GM19238 (cell line): ENCODE measurements at regions not wholly inside any gene's neighbourhood (a gene's known extent, or its start where the extent isn't known, plus 50 kb on each side); places are given as distances from the start of the nearest gene placed in this dataset.
"Not testable (repeated sequence)": the region's sequence is repeated elsewhere in the genome, so short reads cannot be mapped to it uniquely, and the experiment has no call there.

Source experiments
- DNase-seq: peaks from one replicate; pipeline ENCODE4 v3.0.0; 2011; ENCODE audit warnings: low spot score; ENCODE audit not compliant: insufficient read length

- DNase-seq, result no peak
Measured at GRCh38 chr15:95629503-95630168, 700.9 kb upstream of the NR2F2 start.

- DNase-seq, result no peak
Measured at GRCh38 chr15:95630683-95631082, 699.8 kb upstream of the NR2F2 start.

DNA sequence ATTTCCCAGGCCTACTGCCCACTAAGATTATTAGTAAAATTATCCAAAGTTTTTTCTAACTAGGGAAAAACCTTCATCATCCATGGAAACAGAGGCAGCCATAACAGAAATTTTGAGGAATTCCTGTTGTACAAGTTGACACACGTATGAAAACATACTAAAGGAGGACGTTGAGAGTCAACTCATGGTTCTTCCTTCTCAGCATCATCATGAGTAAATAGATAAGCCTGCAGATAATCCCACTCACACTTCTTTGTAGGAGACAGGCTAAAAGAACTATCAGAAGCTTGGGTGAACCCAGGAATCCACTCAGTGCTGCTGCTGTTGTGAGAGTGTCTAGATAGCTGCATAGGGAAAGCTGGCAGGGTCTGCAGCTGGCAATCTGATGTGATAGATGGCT lies 694.8 kb upstream of the NR2F2 start:
- no peak for DNase-seq

DNA sequence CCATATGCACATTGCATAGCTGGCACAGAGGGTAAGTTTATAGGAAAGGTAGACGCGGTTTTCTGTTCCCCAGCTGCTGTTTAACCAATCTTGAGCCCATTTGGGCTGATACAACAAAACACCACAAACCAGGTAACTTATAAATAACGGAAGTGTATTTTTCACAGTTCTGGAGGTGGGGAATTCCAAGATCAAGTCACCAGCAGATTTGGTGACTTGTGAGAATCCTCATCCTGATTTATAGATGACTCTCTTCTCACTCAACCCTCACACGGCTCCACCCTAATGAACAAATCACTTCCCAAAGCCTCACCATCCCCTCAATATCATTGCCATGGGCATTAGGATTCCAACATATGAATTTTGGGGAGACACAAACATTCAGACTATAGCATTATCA lies 694.4 kb upstream of the NR2F2 start:
- no peak for DNase-seq

- not testable (repeated sequence) for DNase-seq
Measured at GRCh38 chr15:95637234-95637633, 693.3 kb upstream of the NR2F2 start.

GRCh38 chr15:95639208-95639607 lies 691.3 kb upstream of the NR2F2 start:
- no peak for DNase-seq

GRCh38 chr15:95644100-95644875 lies 686.2 kb upstream of the NR2F2 start:
- no peak for DNase-seq

- DNase-seq, result no peak
Measured at GRCh38 chr15:95645791-95646338, 684.6 kb upstream of the NR2F2 start.

- DNase-seq, result no peak
Measured at GRCh38 chr15:95646484-95647273, 683.8 kb upstream of the NR2F2 start.

DNA sequence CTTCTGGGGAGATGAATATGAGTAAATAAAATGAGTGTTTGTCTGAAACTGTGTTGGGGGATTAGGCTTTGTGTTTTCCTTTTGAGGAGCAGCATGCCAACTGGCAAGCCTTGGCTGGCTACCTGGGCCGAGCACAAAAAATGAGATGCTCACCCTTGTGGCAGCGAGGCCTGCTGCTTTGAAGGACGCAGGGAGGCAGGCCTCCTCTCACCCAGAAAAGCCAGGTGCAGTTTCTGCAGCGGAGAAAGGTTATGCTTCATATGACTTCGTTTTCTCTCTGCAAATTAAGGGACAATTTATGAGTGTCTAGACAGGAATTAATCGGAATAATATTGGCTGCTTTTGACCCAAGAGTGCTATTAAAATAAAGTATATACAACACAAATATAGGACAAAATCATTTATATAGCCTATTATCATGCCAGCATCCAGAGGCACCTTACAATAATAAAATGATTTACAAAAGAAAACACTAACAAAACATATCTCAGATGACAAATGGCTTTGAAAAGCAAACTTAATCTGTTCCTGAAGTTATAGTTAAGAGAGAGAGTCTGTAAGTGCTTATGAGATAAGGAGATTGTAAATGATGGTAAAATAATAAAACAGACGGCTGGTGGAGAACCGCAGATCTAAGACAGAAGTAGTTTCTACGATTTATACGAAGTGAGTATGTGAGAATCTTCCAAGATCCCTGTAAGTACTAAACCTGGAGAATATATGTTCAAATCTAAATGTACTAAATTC lies 682.8 kb upstream of the NR2F2 start:
- no peak for DNase-seq

DNA sequence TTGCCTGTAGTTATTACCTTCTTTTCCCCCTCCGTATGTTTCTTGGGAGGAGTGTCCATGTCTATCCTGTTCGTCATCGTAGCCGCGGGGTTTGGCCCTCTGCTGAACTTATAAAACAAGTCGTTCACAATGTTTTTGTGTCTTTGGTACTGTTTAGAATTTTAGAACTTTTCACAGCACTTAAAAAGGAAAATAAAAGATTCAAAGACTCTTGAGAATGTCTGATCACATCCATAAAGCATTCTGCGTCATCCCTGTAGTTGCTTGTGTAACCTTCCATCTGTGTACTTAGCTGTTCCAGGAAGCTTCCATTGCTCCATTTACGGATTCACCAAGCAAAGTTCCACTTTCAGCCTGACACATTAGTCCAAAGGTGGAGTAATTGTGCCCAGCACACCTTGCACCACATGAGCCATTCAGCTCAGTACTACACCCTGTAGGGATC lies 677.1 kb upstream of the NR2F2 start:
- no peak for DNase-seq

DNA sequence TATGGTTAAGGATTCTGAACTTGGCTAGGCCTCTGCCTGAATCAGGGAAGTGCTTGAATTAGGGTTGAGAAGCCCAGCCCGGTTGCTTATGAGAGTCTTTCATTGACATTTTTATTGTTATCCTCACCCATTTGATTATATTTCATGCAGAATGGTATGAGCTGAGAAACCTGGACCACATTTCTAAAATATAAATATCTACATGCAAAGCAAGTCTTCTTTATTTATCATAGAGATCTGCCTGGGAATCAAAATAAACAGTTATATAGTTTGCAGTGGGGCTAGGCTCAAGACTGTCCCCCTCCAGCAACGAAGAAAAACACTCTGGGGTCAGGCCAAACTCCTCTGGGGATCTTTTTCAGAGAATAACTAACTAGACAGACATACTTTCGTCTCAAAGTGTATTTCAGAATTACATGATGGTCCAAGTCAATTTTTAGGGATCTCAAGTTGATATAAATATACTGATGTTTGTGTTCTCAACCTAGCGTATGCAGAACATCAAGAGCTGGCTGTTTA lies 675.4 kb upstream of the NR2F2 start:
- DNase-seq, result no peak

DNA sequence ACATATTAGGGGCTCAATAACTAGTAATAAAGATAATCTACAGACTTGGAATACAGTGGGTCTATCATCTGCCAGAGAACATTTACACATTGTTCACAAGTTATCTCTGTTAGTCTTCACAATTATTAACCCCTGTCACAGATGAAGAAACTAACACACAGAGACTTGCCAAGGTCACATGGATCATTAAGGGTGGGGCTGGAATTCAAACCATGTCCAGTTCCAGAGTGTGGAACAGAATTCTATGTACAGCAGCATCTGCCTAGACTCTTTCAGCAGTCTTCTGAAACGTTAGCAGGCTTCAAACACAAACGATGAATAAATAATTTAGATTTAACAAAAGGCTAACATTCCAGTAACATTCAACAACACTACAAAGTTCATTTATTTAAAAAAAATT lies 673.9 kb upstream of the NR2F2 start:
- DNase-seq, result no peak

DNA sequence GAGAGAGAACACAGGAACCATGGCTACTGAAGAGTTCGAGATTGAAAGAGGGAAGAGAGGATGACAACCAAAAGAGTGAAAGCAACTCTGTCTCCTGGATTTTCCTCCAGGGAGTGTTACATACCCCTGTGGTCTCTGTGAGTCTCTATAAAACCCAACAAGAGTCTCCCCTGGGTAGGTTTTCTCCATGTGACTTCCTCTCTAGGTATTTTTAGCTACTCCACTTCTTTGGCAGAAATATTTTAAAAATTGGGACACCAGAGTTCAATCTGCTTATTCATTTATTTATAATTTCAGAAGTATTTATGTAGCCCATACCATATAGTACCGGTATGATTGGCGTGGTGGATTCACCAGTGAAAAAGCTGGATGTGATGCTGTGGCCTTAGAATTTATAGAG lies 671.7 kb upstream of the NR2F2 start:
- no peak for DNase-seq

GRCh38 chr15:95659656-95660055 lies 670.8 kb upstream of the NR2F2 start:
- no peak for DNase-seq

DNA sequence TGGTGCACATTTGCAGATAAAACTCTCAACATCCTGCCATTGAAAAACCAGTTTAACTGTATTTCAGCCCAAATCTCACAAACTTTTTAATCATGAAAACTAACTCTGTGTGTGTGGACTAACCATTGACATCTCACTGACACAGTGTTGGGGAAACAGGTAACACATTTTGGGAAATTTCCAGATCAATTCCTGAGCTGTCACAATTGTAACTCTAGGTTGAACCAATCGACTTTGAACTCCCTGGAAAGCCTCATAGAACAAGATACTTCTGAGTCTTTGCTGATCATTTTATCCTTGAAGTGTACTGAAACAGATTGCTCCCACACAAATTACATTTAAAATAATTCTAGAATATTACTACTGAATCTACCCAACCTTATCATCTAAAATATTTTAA lies 667.9 kb upstream of the NR2F2 start:
- no peak for DNase-seq

DNA sequence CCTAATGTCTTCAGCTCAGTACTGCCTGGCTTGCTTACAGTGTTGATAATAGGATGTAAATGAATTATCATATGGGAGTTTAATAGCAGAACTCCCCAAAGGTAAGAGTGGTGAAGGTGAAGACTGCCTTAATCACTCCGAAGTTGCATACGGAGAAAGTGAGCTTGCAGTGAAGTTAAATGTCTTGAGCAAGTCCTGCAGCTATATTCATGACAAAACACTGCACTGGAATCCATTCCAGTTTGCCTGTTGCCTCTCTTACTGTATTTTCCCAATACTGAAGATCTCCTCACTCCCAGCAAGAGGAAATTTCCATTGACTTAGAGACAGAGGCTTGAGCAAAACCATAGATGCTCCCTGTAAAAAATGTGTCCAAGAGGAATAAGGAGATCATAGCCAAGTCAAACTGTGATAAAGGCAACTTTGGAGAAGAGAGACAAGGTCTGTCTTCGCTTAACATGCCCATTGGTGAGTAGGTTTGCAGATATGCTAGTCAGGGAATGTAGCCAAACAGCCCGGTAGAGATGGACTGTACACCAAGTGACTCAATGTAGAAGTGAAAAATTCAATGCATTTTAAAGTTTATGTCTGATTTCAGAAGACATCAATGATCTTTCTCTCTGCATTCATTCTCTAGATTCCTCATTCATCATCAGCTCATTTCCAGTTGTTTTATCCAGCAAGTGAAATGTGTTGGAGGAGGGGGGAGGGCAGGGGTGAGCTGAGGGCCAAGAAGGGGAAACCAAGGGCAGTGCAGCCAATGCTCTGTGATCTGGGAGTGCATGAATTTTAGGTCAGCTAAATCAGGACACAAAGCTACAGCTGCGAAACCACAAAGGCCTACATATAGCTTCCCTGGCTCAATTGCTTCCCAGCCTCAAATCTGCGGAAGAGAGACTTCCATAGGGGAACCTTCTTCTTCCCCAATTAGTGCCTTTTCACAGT lies 667.1 kb upstream of the NR2F2 start:
- no peak for DNase-seq

DNA sequence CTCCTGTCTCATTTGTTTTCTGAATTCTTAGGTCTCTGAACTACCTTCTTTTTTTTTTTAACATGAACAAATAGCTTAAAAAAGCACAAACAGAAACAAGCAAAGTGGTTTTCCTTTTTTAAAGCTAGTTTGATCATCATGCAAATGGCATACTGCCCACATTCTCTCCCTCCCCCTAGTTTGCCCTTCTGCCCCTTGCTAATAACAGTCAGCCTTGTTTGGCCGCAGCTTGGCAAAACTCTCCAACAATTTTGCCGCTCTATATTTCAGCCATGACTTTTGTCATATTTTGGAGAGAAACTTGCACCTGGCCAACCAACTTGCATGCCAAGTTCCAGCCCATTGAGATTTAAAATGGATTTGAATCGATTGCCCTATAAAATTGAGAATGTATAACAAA lies 666.0 kb upstream of the NR2F2 start:
- DNase-seq, result no peak

DNA sequence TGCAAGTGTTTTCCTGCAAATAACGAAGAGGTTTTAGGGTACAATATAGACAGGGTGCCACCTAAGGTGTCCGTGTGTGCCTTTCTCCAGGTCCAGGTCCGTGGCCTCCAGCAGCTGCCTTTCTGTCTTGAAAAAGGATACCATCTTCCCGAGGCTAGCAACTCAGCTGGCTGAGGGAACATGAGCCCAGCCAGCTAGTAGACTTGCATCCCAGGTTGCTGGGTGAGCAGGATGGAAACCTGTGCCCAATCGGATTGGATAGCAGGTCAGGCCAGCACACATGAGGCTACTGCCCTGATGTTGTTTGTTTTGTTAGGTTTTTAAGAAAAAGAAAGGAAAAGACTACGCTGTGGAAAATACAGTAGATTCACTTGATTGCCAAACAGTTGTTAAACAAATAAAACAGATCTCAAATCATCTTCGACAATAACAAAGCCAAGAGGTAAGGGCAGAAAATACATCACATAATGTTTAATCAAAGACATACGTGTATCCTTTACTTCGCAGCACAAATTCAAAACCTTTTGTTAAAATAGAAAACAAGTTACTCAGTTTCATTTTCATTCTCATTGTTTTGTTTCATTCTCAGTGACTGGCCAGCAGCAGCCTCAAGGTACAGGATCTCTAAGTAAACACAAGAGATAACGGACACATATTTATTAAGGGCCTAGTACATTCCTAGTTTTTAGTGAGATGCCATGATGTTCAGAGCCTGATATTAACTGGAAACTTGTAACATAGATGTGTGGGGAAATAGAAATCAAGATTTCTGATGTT lies 661.2 kb upstream of the NR2F2 start:
- DNase-seq, result no peak
